Suppressor macrophage treated with lipopolysaccharide for 4 hours (primary cell): ENCODE measurements at regions not wholly inside any gene's neighbourhood (a gene's known extent, or its start where the extent isn't known, plus 50 kb on each side); places are given as distances from the start of the nearest gene placed in this dataset.
A peak's percentile ranks its signal among the peaks of the same experiment; 100 is the strongest.

Source experiments
- DNase-seq: peaks from one replicate; pipeline ENCODE4 v3.0.0-alpha.2; 2020

GRCh38 chr2:71887196-71887595 lies 260.5 kb downstream of the CYP26B1 start:
- DNase-seq = no peak

- DNase-seq = no peak
Measured at GRCh38 chr2:71886241-71886640, 261.4 kb downstream of the CYP26B1 start.

GRCh38 chr2:71884303-71885042 lies 263.2 kb downstream of the CYP26B1 start:
- peak; percentile 10 for DNase-seq

GRCh38 chr2:71882949-71883472 lies 264.7 kb downstream of the CYP26B1 start:
- DNase-seq = peak; percentile 33

- DNase-seq = no peak
Measured at GRCh38 chr2:71882236-71882946, 265.3 kb downstream of the CYP26B1 start.

- DNase-seq = no peak
Measured at GRCh38 chr2:71880846-71881610, 266.6 kb downstream of the CYP26B1 start.

GRCh38 chr2:71880287-71880686 lies 267.4 kb downstream of the CYP26B1 start:
- DNase-seq = no peak

GRCh38 chr2:71879509-71880184 lies 268.0 kb downstream of the CYP26B1 start:
- no peak for DNase-seq

GRCh38 chr2:71878626-71879508 lies 268.8 kb downstream of the CYP26B1 start:
- DNase-seq = no peak

- no peak for DNase-seq
Measured at GRCh38 chr2:71877636-71878035, 270.0 kb downstream of the CYP26B1 start.

- no peak for DNase-seq
Measured at GRCh38 chr2:71876542-71877451, 270.9 kb downstream of the CYP26B1 start.

GRCh38 chr2:71872466-71873051 lies 275.1 kb downstream of the CYP26B1 start:
- DNase-seq = no peak

GRCh38 chr2:71865391-71865965 lies 282.2 kb downstream of the CYP26B1 start:
- no peak for DNase-seq

- no peak for DNase-seq
Measured at GRCh38 chr2:71864085-71864484, 283.6 kb downstream of the CYP26B1 start.

- no peak for DNase-seq
Measured at GRCh38 chr2:71863396-71863795, 284.3 kb downstream of the CYP26B1 start.

- no peak for DNase-seq
Measured at GRCh38 chr2:71862921-71863320, 284.7 kb downstream of the CYP26B1 start.

GRCh38 chr2:71861186-71862160 lies 286.2 kb downstream of the CYP26B1 start:
- no peak for DNase-seq

GRCh38 chr2:71860381-71860926 lies 287.2 kb downstream of the CYP26B1 start:
- DNase-seq = no peak
